NB4 (cell line): ENCODE measurements at regions not wholly inside any gene's neighbourhood (a gene's known extent, or its start where the extent isn't known, plus 50 kb on each side); places are given as distances from the start of the nearest gene placed in this dataset.

Source experiments
- CTCF ChIP-seq: IDR thresholded peaks from one replicate; pipeline ENCODE4 v1.5.1; 2012; ENCODE audit warnings: low read depth, low read length
- MYC ChIP-seq: IDR thresholded peaks from 2 replicates; pipeline ENCODE4 v1.6.1; 2011; ENCODE audit warnings: low read depth, low read length
- POLR2A ChIP-seq: IDR thresholded peaks from 2 replicates; pipeline ENCODE4 v1.6.1; 2011; ENCODE audit warnings: mild to moderate bottlenecking; ENCODE audit not compliant: insufficient read length; ENCODE audit errors: extremely low read depth
- TF ChIP-seq, protein P1 (sequence below): IDR thresholded peaks from 2 replicates; pipeline ENCODE4 v1.6.1; 2011; ENCODE audit warnings: low read depth, low read length

GRCh38 chr13:89959074-89959473 is 1388.4 kb upstream of the MIR17HG start:
- TF ChIP-seq CTCF (no peak), POLR2A (no peak), MYC (no peak)
- TF ChIP-seq, protein P1, sequence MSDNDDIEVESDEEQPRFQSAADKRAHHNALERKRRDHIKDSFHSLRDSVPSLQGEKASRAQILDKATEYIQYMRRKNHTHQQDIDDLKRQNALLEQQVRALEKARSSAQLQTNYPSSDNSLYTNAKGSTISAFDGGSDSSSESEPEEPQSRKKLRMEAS = no peak
